ENCODE measurements at regions not wholly inside any gene's neighbourhood (a gene's known extent, or its start where the extent isn't known, plus 50 kb on each side); places are given as distances from the start of the nearest gene placed in this dataset.

- H3K4me3 ChIP-seq (ENCODE audit: control insufficient read depth in 1 of 7, extremely low read depth in 1 of 7, insufficient read depth in 4 of 7, low read depth in 2 of 7, low read length in 6 of 7), result no peak overlapping the region
- DNase-seq, result no peak
- H3K4me1 ChIP-seq (ENCODE audit: control extremely low read depth in 1 of 4, control insufficient read depth in 4 of 4, insufficient read depth in 4 of 4, low read length in 3 of 4), result no peaks in the 10 kb centered on the region
- H3K27ac ChIP-seq (ENCODE audit: insufficient read depth in 1 of 2, low read depth in 1 of 2, low read length in 2 of 2, poor library complexity in 1 of 2, severe bottlenecking in 2 of 2), result no peak overlapping the region
- CTCF ChIA-PET, result interaction anchor here (0.8 to 0.9 kb wide), 2 partner anchors 17 to 25 kb away, joined by 3 read pairs; no protein-coding TSS in a partner anchor
- WGBS (ENCODE audit: insufficient coverage), result no CpG with 5 or more reads among the region's 1 CpG
- no peaks in the 10 kb centered on the region for H3K27me3 ChIP-seq (replicated peaks in 2 of 5; ENCODE audit: control insufficient read depth in 4 of 5, insufficient read depth in 5 of 5, low read length in 4 of 5)
- H3K36me3 ChIP-seq (ENCODE audit: control insufficient read depth in 4 of 4, insufficient read depth in 4 of 4, low read length in 3 of 4), result no peaks in the 10 kb centered on the region
- POLR2A ChIA-PET, result no interaction called here
- no peaks in the 10 kb centered on the region for H3K9me3 ChIP-seq (ENCODE audit: control extremely low read depth in 1 of 5, control insufficient read depth in 4 of 5, insufficient read depth in 2 of 5, low read depth in 1 of 5, low read length in 4 of 5)
These were observed 57.0 kb upstream of the PAK1 start for GRCh38 chr11:77530879-77531278.

DNA sequence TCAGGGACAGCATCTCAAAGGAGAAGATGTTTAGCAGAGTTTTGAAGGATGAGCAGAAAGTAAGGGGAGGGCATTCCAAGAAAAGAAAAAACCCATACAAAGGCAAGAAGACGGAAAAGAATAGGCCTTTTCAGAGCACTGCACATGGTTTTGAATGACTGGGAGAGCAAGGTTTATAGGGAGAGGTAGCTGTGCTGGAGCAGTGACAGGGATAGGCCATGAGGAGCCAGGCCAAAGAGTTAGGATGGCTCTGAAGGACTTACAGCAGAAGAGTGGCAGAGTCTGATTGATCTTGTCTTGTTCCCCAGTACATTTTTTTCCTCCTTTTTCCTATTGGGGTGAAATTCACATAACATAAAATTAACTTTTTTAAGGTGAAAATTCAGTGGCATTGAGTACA is 55.8 kb upstream of the PAK1 start:
- no peaks in the 10 kb centered on the region for H3K27me3 ChIP-seq (replicated peaks in 2 of 5; ENCODE audit: control insufficient read depth in 4 of 5, insufficient read depth in 5 of 5, low read length in 4 of 5)
- H3K9me3 ChIP-seq (ENCODE audit: control extremely low read depth in 1 of 5, control insufficient read depth in 4 of 5, insufficient read depth in 2 of 5, low read depth in 1 of 5, low read length in 4 of 5), result no peaks in the 10 kb centered on the region
- no peaks in the 10 kb centered on the region for H3K4me1 ChIP-seq (ENCODE audit: control extremely low read depth in 1 of 4, control insufficient read depth in 4 of 4, insufficient read depth in 4 of 4, low read length in 3 of 4)
- no peak overlapping the region for H3K4me3 ChIP-seq (ENCODE audit: control insufficient read depth in 1 of 7, extremely low read depth in 1 of 7, insufficient read depth in 4 of 7, low read depth in 2 of 7, low read length in 6 of 7)
- ChIA-PET CTCF (interaction anchor here (1.4 kb wide), 1 partner anchor 418 kb away, joined by 3 read pairs; no protein-coding TSS in a partner anchor), POLR2A (no interaction called here)
- H3K27ac ChIP-seq (ENCODE audit: insufficient read depth in 1 of 2, low read depth in 1 of 2, low read length in 2 of 2, poor library complexity in 1 of 2, severe bottlenecking in 2 of 2), result no peak overlapping the region
- DNase-seq, result no peak
- H3K36me3 ChIP-seq (ENCODE audit: control insufficient read depth in 4 of 4, insufficient read depth in 4 of 4, low read length in 3 of 4), result no peaks in the 10 kb centered on the region
- WGBS (ENCODE audit: insufficient coverage), result 100% methylated on average over 1 of the region's 1 CpG

- H3K4me1 ChIP-seq (ENCODE audit: control extremely low read depth in 1 of 4, control insufficient read depth in 4 of 4, insufficient read depth in 4 of 4, low read length in 3 of 4), result no peaks in the 10 kb centered on the region
- no peaks in the 10 kb centered on the region for H3K9me3 ChIP-seq (ENCODE audit: control extremely low read depth in 1 of 5, control insufficient read depth in 4 of 5, insufficient read depth in 2 of 5, low read depth in 1 of 5, low read length in 4 of 5)
- WGBS (ENCODE audit: insufficient coverage), result 86% methylated on average over 2 of the region's 4 CpGs
- no peaks in the 10 kb centered on the region for H3K36me3 ChIP-seq (ENCODE audit: control insufficient read depth in 4 of 4, insufficient read depth in 4 of 4, low read length in 3 of 4)
- no peaks in the 10 kb centered on the region for H3K27me3 ChIP-seq (replicated peaks in 2 of 5; ENCODE audit: control insufficient read depth in 4 of 5, insufficient read depth in 5 of 5, low read length in 4 of 5)
- POLR2A ChIA-PET, result no interaction called here
- H3K27ac ChIP-seq (ENCODE audit: insufficient read depth in 1 of 2, low read depth in 1 of 2, low read length in 2 of 2, poor library complexity in 1 of 2, severe bottlenecking in 2 of 2), result no peak overlapping the region
- CTCF ChIA-PET, result no interaction called here
- no peak for DNase-seq
- H3K4me3 ChIP-seq (ENCODE audit: control insufficient read depth in 1 of 7, extremely low read depth in 1 of 7, insufficient read depth in 4 of 7, low read depth in 2 of 7, low read length in 6 of 7), result no peak overlapping the region
These were observed 51.7 kb upstream of the PAK1 start for GRCh38 chr11:77525455-77526091.

GRCh38 chr11:77524539-77524938 is 50.6 kb upstream of the PAK1 start:
- Histone ChIP-seq H3K4me1 (ENCODE audit: control extremely low read depth in 1 of 4, control insufficient read depth in 4 of 4, insufficient read depth in 4 of 4, low read length in 3 of 4) (no peaks in the 10 kb centered on the region), H3K9me3 (ENCODE audit: control extremely low read depth in 1 of 5, control insufficient read depth in 4 of 5, insufficient read depth in 2 of 5, low read depth in 1 of 5, low read length in 4 of 5) (no peaks in the 10 kb centered on the region), H3K27me3 (replicated peaks in 2 of 5; ENCODE audit: control insufficient read depth in 4 of 5, insufficient read depth in 5 of 5, low read length in 4 of 5) (no peaks in the 10 kb centered on the region), H3K4me3 (ENCODE audit: control insufficient read depth in 1 of 7, extremely low read depth in 1 of 7, insufficient read depth in 4 of 7, low read depth in 2 of 7, low read length in 6 of 7) (no peak overlapping the region), H3K27ac (ENCODE audit: insufficient read depth in 1 of 2, low read depth in 1 of 2, low read length in 2 of 2, poor library complexity in 1 of 2, severe bottlenecking in 2 of 2) (no peak overlapping the region), H3K36me3 (ENCODE audit: control insufficient read depth in 4 of 4, insufficient read depth in 4 of 4, low read length in 3 of 4) (no peaks in the 10 kb centered on the region)
- CTCF ChIA-PET, result interaction anchor here (0.6 to 1.1 kb wide), 4 partner anchors 14 to 273 kb away, joined by 3 read pairs; no protein-coding TSS in a partner anchor
- DNase-seq, result no peak
- POLR2A ChIA-PET, result no interaction called here

GRCh38 chr11:77523712-77524111 is 49.8 kb upstream of the PAK1 start:
- no peaks in the 10 kb centered on the region for H3K36me3 ChIP-seq (ENCODE audit: control insufficient read depth in 4 of 4, insufficient read depth in 4 of 4, low read length in 3 of 4)
- H3K9me3 ChIP-seq (ENCODE audit: control extremely low read depth in 1 of 5, control insufficient read depth in 4 of 5, insufficient read depth in 2 of 5, low read depth in 1 of 5, low read length in 4 of 5), result no peaks in the 10 kb centered on the region
- no peaks in the 10 kb centered on the region for H3K27me3 ChIP-seq (replicated peaks in 2 of 5; ENCODE audit: control insufficient read depth in 4 of 5, insufficient read depth in 5 of 5, low read length in 4 of 5)
- no peaks in the 10 kb centered on the region for H3K4me1 ChIP-seq (ENCODE audit: control extremely low read depth in 1 of 4, control insufficient read depth in 4 of 4, insufficient read depth in 4 of 4, low read length in 3 of 4)
- ChIA-PET CTCF (interaction anchor here (1.1 kb wide), 1 partner anchor 16 kb away, joined by 3 read pairs; no protein-coding TSS in a partner anchor), POLR2A (no interaction called here)
- H3K4me3 ChIP-seq (ENCODE audit: control insufficient read depth in 1 of 7, extremely low read depth in 1 of 7, insufficient read depth in 4 of 7, low read depth in 2 of 7, low read length in 6 of 7), result no peak overlapping the region
- no peak for DNase-seq
- no peak overlapping the region for H3K27ac ChIP-seq (ENCODE audit: insufficient read depth in 1 of 2, low read depth in 1 of 2, low read length in 2 of 2, poor library complexity in 1 of 2, severe bottlenecking in 2 of 2)
- WGBS (ENCODE audit: insufficient coverage), result 100% methylated on average over 2 of the region's 4 CpGs

Data from common myeloid progenitor, CD34-positive (primary cell).